GM23338 (cell line): ENCODE measurements at regions not wholly inside any gene's neighbourhood (a gene's known extent, or its start where the extent isn't known, plus 50 kb on each side); places are given as distances from the start of the nearest gene placed in this dataset.

Source experiments
- POLR2AphosphoS5 ChIP-seq: IDR thresholded peaks from 2 replicates; pipeline ENCODE4 v1.6.1; 2016; ENCODE audit warnings: antibody characterized with exemption, low read depth
- TF ChIP-seq, protein P1 (sequence below), 2 experiments: fragments of 200-600 bp in 1 of 2; sonication (generic) in 1 of 2; conservative IDR thresholded peaks; 2 replicates each; pipeline versions ENCODE4 v1.5.1 to v1.6.1; 2016 to 2017; ENCODE audit warnings: antibody characterized with exemption in 2 of 2, low read depth in 2 of 2, mild to moderate bottlenecking in 2 of 2, moderate library complexity in 1 of 2

- TF ChIP-seq, protein P1, sequence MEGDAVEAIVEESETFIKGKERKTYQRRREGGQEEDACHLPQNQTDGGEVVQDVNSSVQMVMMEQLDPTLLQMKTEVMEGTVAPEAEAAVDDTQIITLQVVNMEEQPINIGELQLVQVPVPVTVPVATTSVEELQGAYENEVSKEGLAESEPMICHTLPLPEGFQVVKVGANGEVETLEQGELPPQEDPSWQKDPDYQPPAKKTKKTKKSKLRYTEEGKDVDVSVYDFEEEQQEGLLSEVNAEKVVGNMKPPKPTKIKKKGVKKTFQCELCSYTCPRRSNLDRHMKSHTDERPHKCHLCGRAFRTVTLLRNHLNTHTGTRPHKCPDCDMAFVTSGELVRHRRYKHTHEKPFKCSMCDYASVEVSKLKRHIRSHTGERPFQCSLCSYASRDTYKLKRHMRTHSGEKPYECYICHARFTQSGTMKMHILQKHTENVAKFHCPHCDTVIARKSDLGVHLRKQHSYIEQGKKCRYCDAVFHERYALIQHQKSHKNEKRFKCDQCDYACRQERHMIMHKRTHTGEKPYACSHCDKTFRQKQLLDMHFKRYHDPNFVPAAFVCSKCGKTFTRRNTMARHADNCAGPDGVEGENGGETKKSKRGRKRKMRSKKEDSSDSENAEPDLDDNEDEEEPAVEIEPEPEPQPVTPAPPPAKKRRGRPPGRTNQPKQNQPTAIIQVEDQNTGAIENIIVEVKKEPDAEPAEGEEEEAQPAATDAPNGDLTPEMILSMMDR (conservative IDR thresholded peaks at IDR 0.05; ENCODE audit: low read depth in 2 of 2), result no peak
- no peak for TF ChIP-seq POLR2AphosphoS5
Measured at GRCh38 chr13:106685143-106685542, 117.2 kb upstream of the ARGLU1 start.
